RKO (cell line): ENCODE measurements at regions not wholly inside any gene's neighbourhood (a gene's known extent, or its start where the extent isn't known, plus 50 kb on each side); places are given as distances from the start of the nearest gene placed in this dataset.
A peak's percentile ranks its signal among the peaks of the same experiment; 100 is the strongest.
"Not testable (repeated sequence)": the region's sequence is repeated elsewhere in the genome, so short reads cannot be mapped to it uniquely, and the experiment has no call there.

Source experiments
- DNase-seq: peaks from one replicate; pipeline ENCODE4 v3.0.0-alpha.2; 2016; ENCODE audit warnings: low spot score

DNA sequence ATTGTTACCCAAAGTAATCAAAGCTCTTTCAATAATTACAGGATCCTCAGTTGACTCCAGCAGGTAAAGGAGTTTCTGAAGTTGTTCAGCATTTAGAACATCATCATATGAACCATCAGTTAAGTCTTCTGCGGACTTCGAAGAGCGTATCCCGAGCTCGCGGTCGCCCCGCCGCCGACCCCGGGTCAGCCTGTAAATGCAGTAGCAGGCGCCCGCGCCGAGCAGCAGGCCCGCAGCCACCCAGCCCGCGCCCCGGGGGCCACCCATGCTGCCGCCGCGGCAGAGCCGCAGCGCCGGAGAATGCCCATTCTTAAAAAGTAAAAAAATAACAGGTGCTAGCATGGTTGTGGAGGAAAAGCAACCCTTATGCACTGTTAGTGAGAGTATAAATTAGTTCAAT lies 444.5 kb downstream of the NSUN3 start:
- not testable (repeated sequence) for DNase-seq

DNA sequence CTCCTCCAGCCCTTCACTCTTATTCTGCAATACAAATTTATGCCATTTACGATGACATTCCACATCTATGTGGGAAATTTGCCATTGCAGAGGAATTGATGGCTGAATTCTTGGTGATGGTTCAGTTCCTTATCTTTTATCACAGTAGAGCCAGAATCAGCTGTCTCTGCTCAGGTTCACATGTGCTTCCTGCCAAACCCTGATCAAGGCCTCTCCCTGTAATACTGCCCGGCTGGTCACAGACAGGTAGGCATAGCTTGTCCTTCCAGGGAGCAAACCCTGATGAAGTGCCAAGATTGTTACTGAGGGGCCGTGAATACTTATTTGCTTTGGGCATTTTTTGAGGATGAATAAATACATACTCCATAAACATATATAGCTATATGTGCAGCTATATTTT lies 450.0 kb downstream of the NSUN3 start:
- no peak for DNase-seq

DNA sequence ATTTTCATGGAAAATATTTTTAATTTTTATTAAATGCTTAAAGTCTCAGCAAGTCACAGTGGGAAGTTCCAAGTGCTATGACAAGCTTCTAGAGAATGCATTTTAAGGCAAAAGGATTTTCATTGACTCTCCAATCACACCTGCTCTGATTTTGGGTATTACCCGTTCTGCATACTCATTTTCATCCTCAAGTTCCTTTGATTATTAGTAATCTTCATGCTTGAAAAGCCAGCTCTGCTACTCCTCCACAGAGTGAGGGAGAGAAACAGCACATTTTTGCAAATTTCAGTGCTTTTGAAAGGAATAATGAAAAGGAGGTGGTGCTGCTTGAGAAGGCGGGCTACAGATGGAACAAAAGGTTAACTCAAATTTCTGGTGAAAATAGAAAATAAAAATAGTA lies 450.7 kb downstream of the NSUN3 start:
- DNase-seq, result no peak

- DNase-seq, result no peak
These were observed 453.1 kb downstream of the NSUN3 start for GRCh38 chr3:94515983-94516382.

GRCh38 chr3:94520364-94520763 lies 457.5 kb downstream of the NSUN3 start:
- DNase-seq, result no peak

GRCh38 chr3:94522488-94522887 lies 459.6 kb downstream of the NSUN3 start:
- peak; percentile 16 for DNase-seq

- no peak for DNase-seq
These were observed 461.4 kb downstream of the NSUN3 start for GRCh38 chr3:94524102-94524919.

DNA sequence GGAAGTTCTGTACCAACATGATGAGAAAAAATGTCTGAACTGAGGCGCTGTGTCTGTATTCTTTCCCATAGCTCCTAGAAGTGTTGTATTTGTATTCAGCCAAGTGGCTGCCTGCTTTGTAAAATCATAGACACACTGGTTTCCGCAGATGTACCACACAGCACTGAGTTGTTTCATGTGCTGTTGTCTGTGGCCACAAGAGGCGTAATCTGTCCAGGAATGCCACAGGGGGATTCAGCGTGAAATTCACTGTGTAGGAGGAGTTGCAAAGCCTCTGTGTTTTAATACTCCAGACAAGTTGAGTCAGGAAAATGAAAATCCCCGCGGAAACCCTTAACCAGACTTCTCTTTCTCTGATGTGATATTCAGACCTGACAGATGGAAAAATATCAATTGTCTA lies 462.2 kb downstream of the NSUN3 start:
- peak; percentile 3 for DNase-seq

GRCh38 chr3:94529816-94530215 lies 467.0 kb downstream of the NSUN3 start:
- no peak for DNase-seq

GRCh38 chr3:94532951-94533350 lies 470.1 kb downstream of the NSUN3 start:
- no peak for DNase-seq

DNA sequence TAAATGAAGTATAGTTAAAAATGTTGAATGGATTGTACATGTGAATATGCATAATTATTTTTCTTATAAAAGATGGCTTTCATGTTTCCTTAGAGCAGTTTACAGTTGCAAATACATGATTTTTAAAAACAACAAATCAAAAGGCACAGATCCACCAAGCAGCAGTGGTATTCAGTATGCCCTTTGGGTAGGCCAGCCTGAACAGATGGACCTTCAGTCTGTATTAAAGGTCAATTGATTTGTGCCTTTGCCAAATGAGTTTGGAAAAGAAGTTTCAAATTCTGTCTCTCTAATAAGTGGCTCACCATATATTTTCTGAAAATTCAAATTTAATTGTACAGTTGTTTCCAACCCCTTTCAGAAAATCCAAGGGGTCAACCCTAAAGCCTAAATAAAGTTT lies 477.1 kb downstream of the NSUN3 start:
- DNase-seq, result no peak

- no peak for DNase-seq
These were observed 480.3 kb downstream of the NSUN3 start for GRCh38 chr3:94543161-94543560.

- DNase-seq, result no peak
These were observed 481.4 kb downstream of the NSUN3 start for GRCh38 chr3:94544131-94544789.

GRCh38 chr3:94548581-94549316 lies 485.9 kb downstream of the NSUN3 start:
- DNase-seq, result no peak

DNA sequence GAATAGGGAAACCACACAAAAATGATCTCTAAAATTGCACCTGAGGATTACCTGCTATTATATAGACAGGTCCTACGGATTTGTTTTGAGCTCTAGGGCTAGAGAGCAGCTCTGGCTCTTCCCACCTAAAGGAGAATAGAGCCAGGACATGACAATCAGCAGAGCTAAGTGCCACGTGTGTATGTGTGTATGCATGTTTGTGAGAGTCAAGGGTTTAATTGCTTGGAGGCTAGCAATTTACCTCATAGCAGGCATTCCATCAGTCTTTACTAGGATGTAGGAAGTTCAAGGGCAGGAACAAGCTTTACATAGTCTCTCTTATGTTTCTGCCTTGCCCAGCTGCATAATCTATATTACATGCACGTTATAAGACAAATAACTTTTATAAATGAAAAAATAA lies 498.2 kb downstream of the NSUN3 start:
- no peak for DNase-seq

- no peak for DNase-seq
These were observed 501.4 kb downstream of the NSUN3 start for GRCh38 chr3:94564247-94564646.

- no peak for DNase-seq
These were observed 505.2 kb downstream of the NSUN3 start for GRCh38 chr3:94568041-94568440.

DNA sequence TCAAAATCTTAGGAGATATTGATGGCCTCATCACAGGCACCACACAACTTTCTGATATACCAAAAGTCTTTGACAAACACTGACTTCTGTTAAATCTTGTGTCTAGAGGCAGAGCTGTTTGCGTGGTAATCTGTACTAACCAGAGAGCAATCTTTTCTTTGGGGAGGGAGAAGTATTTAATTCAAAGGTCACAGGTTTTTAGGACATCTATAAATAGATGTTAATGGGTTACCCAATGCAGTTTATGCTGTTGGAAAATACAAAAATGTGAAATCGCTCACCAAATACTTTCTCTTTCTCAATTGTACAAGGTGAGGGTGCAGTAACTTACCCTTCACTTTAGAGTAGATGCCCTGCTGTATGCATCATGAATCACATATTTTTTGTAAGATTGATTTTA lies 510.5 kb downstream of the NSUN3 start:
- no peak for DNase-seq

DNA sequence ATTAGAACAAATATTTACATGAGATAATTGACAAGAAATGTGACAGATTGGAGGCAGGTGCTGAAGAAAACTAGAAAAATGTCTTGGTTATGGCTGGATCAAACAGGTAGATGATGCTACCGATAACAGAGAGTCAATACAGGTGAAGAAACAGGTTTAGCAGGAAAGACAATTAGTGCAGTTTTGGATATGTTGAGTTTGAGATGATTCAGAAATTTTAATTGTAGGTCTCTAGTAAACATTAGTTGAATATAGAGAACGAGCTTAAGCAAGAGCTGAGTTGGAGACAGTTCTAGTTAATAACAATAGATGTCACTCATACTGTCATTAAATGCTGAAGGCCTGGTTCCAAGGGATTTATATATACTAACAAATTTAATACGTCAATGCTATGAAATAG lies 524.4 kb downstream of the NSUN3 start:
- no peak for DNase-seq

- no peak for DNase-seq
These were observed 530.8 kb downstream of the NSUN3 start for GRCh38 chr3:94593526-94594150.

- no peak for DNase-seq
These were observed 533.3 kb downstream of the NSUN3 start for GRCh38 chr3:94596141-94596540.

- no peak for DNase-seq
These were observed 534.2 kb downstream of the NSUN3 start for GRCh38 chr3:94596887-94597566.
